ENCODE measurements at regions not wholly inside any gene's neighbourhood (a gene's known extent, or its start where the extent isn't known, plus 50 kb on each side); places are given as distances from the start of the nearest gene placed in this dataset.

- TF ChIP-seq POLR2A (IDR thresholded peaks at IDR 0.05; ENCODE audit: low read depth) (no peak), CTCF (IDR thresholded peaks at IDR 0.05) (peak in 2 of 3 experiments; percentile 8 to 25)
Measured at GRCh38 chr4:130808492-130808891, 1712.5 kb downstream of the C4orf33 start.
